NB4 (cell line): ENCODE measurements at regions not wholly inside any gene's neighbourhood (a gene's known extent, or its start where the extent isn't known, plus 50 kb on each side); places are given as distances from the start of the nearest gene placed in this dataset.

Source experiments
- DNase-seq: peaks from one replicate; pipeline ENCODE4 v3.0.0; 2010; ENCODE audit warnings: low read depth
- H3K4me3 ChIP-seq: one replicate; pipeline ENCODE4 v1.5.1; 2011; ENCODE audit warnings: mild to moderate bottlenecking, low read depth, low read length, moderate library complexity
- MYC ChIP-seq: IDR thresholded peaks from 2 replicates; pipeline ENCODE4 v1.6.1; 2011; ENCODE audit warnings: low read depth, low read length
- POLR2A ChIP-seq: IDR thresholded peaks from 2 replicates; pipeline ENCODE4 v1.6.1; 2011; ENCODE audit warnings: mild to moderate bottlenecking; ENCODE audit not compliant: insufficient read length; ENCODE audit errors: extremely low read depth
- TF ChIP-seq, protein P1 (sequence below): IDR thresholded peaks from one replicate; pipeline ENCODE4 v1.5.1; 2012; ENCODE audit warnings: low read depth, low read length
- TF ChIP-seq, protein P2 (sequence below): IDR thresholded peaks from 2 replicates; pipeline ENCODE4 v1.6.1; 2011; ENCODE audit warnings: low read depth, low read length

DNA sequence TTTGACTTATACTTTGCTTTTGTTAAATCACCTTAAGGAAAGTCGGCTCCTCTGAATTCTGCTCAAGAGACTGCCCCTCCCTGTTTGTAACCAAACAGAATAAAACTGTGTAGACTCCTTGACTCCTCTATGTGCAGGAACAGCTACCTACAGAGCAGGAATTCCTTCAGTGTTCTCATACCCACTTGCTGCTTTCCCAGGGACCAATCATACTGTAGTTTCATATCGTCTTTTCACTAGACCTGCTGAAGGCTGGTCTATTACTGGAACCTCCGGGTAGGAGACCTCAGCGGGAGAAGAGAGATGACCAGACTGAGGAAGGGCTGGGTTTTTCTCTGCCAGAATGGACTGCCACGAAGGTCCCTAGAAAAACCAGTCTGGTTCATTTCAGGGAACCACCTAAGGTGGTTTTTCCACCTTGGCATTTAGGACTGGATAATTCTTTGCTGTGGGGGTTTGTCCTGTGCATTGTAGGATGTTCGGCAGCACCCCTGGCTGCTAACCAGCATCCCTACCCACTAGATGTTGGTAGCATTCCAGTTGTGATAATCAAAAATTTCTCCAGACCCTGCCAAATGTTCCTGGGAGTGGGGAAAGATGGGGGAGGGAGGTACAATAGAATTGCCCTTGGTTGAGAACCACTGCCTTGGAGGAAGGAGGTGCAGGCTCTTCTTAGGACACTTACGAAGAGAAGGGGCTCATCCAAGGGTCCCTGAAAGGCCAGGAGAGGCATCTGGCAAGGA is 80.5 kb downstream of the DNAAF9 start:
- no peak for DNase-seq
- TF ChIP-seq, protein P1, sequence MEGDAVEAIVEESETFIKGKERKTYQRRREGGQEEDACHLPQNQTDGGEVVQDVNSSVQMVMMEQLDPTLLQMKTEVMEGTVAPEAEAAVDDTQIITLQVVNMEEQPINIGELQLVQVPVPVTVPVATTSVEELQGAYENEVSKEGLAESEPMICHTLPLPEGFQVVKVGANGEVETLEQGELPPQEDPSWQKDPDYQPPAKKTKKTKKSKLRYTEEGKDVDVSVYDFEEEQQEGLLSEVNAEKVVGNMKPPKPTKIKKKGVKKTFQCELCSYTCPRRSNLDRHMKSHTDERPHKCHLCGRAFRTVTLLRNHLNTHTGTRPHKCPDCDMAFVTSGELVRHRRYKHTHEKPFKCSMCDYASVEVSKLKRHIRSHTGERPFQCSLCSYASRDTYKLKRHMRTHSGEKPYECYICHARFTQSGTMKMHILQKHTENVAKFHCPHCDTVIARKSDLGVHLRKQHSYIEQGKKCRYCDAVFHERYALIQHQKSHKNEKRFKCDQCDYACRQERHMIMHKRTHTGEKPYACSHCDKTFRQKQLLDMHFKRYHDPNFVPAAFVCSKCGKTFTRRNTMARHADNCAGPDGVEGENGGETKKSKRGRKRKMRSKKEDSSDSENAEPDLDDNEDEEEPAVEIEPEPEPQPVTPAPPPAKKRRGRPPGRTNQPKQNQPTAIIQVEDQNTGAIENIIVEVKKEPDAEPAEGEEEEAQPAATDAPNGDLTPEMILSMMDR: no peak
- TF ChIP-seq POLR2A (no peak), MYC (no peak)
- TF ChIP-seq, protein P2, sequence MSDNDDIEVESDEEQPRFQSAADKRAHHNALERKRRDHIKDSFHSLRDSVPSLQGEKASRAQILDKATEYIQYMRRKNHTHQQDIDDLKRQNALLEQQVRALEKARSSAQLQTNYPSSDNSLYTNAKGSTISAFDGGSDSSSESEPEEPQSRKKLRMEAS: no peak

DNA sequence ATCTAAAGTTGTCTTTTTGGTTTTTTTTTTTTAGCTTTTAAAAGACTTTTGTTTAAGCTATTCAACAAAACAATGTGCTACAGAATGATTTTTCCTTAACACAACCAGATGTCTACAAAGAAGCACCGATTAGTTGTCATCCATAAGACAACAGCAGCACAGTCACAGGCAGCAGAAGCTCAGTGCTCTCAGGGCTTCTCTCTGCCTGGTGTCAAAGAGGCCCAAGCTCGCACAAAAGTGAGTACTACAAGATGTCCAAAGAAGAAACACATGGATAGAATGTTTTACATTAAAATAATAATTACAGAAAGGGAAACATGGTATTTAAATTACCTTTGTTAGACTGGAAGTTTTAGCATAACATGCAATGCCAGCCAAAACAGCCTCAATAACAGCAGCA is 81.6 kb downstream of the DNAAF9 start:
- TF ChIP-seq MYC (no peak), POLR2A (no peak)
- TF ChIP-seq, protein P2: no peak
- TF ChIP-seq, protein P1: no peak
- no peak overlapping the region for H3K4me3 ChIP-seq
- DNase-seq: no peak

More for the DNA sequence above, 80.5 kb downstream of the DNAAF9 start:
- no peak overlapping the region for H3K4me3 ChIP-seq

DNA sequence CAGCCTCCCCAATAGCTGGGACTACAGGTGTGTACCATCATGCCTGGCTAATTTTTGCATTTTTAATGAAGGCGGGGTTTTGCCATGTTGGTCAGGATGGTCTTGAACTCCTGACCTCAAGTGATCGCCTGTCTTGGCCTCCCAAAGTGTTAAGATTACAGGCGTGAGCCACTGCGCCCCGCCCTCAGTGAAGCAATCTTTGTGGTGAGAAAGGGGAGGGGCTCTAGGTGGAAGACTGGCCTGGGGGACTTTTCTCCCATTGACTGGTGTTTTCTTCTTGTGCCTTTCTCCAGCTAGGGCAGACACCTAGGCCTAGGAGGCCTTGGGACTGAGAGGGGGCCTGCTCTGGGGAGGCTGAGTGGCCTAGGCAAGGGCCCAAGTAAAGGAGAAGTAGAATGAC is 84.1 kb downstream of the DNAAF9 start:
- no peak overlapping the region for H3K4me3 ChIP-seq
- TF ChIP-seq, protein P1: no peak
- TF ChIP-seq, protein P2: no peak
- TF ChIP-seq MYC: no peak
- TF ChIP-seq POLR2A: no peak
- DNase-seq: peak; percentile 89

DNA sequence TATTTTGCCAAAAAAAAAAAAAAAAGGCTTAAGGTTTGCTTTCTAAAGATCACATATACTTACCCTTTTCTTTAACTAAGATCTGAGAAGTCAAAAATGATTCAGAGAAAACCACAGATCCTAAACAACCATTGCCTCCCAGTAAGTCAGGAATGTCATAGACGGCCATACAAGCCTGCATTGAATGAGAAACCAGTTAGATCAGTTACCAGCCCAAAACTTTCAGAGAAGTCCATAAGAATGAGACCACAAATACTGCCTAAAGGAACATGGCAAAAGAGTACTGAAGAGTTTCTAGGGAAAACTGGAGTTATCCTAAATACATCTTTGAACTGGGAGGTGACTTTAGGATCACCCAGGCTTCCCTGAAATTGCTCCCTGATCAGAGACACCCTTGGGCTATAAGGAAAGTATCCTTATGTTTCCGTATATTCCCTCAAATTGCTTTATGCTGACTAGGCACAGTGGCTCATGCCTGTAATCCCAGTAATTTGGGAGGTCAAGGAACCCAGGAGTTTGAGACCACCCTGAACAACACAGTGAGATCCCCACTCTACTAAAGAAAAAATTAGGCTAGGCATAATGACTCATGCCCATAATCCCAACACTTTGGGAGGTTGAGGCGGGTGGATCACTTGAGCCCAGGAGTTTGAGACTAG is 79.4 kb upstream of the SLC4A11 start:
- H3K4me3 ChIP-seq: no peak overlapping the region
- DNase-seq: no peak
- TF ChIP-seq POLR2A (no peak), MYC (no peak)
- TF ChIP-seq, protein P1: no peak
- TF ChIP-seq, protein P2: no peak

DNA sequence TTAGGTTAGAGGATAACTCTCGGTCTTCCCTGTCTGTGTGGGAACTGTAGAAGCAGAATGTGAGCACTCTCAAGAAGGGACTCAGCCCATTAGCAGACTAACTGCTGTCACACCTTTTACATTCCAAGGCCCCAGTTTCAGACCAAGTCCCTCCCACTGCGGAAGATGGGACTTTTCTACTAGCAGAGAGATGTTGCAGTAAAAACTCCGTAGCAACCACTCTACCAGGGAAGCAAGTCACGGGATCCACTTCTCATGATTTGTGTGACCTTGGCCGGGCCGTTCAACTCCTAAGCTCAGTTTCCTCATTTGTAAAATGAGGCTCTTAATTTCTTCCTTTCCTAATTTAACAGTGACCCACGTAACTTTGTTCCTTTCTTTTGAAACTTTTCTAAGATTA is 77.1 kb upstream of the SLC4A11 start:
- H3K4me3 ChIP-seq: no peak overlapping the region
- TF ChIP-seq, protein P2: no peak
- no peak for TF ChIP-seq POLR2A
- TF ChIP-seq MYC: no peak
- TF ChIP-seq, protein P1: no peak
- no peak for DNase-seq
